K562 (cell line): ENCODE measurements at regions not wholly inside any gene's neighbourhood (a gene's known extent, or its start where the extent isn't known, plus 50 kb on each side); places are given as distances from the start of the nearest gene placed in this dataset.

Experiments
- ATAC-seq: fragments of 200-7000 bp; cut with Tn5 transposase; 3 replicates; pipeline ENCODE4 v1.9.1; 2020; ENCODE audit warnings: moderate library complexity
- BruUV-seq: library from RNA; stranded (reverse); fragments of 400-500 nt; replicated peaks from 2 replicates; lab custom pipeline; 2021; lab: Mats Ljungman, UMichigan
- CTCF ChIA-PET: fragments of 300-600 bp; formaldehyde crosslinking; extraction: SDS; loops from one replicate; lab custom pipeline; 2021; ENCODE audit warnings: low intra/inter-chr PET ratio; lab: Yijun Ruan, JAX
- POLR2A ChIA-PET: fragments of 300-600, 350-650 bp; sonication (Branson Sonifier 250); formaldehyde crosslinking; extraction: SDS; loops from one replicate; lab custom pipeline; 2021; ENCODE audit warnings: antibody characterized with exemption, inconsistent platforms; lab: Yijun Ruan, JAX
- DNase-seq, 4 experiments: peaks; one replicate each; pipeline versions ENCODE4 v3.0.0 to v3.0.0-alpha.2; 2011 to 2018; ENCODE audit warnings: low spot score in 3 of 4, mixed read lengths in 3 of 4; ENCODE audit errors: extremely low read depth in 1 of 4
- FAIRE-seq: peaks from 2 replicates; lab custom pipeline; 2011; peaks lifted over from hg19 to GRCh38; lab: Jason Lieb, UNC
- H2AFZ ChIP-seq: 2 replicates; pipeline ENCODE4 v1.6.0; 2011; ENCODE audit warnings: low read depth, low read length, control low read depth, inconsistent platforms
- H3K27ac ChIP-seq: fragments of 200-600 bp; 3 replicates; pipeline ENCODE4 v1.8.0; 2011; ENCODE audit warnings: low read depth, mild to moderate bottlenecking, control low read depth, inconsistent platforms, low read length, moderate library complexity, mixed read lengths; ENCODE audit errors: extremely low read depth
- H3K27me3 ChIP-seq, 2 experiments: fragments of 300-600 bp in 1 of 2; 2 replicates in 1 of 2; 3 replicates in 1 of 2; pipeline versions ENCODE4 v1.6.0 to v1.8.0; 2011; ENCODE audit warnings: inconsistent platforms in 2 of 2, low read length in 2 of 2, mild to moderate bottlenecking in 1 of 2, mixed read lengths in 1 of 2, moderate library complexity in 1 of 2; ENCODE audit not compliant: control insufficient read depth in 2 of 2, insufficient read depth in 2 of 2
- H3K36me3 ChIP-seq: fragments of 300-600 bp; 3 replicates; pipeline ENCODE4 v1.8.0; 2011; ENCODE audit warnings: mild to moderate bottlenecking, low read length, inconsistent platforms; ENCODE audit not compliant: control insufficient read depth, insufficient read depth
- H3K4me1 ChIP-seq, 2 experiments: fragments of 200-600 bp in 1 of 2; replicated peaks in 1 of 2; 2 replicates in 1 of 2; 3 replicates in 1 of 2; pipeline versions ENCODE4 v1.5.1 to v1.8.0; 2011; ENCODE audit warnings: inconsistent platforms in 2 of 2, low read length in 2 of 2, mild to moderate bottlenecking in 1 of 2, mixed read lengths in 1 of 2, moderate library complexity in 1 of 2; ENCODE audit not compliant: control insufficient read depth in 2 of 2, insufficient read depth in 2 of 2
- H3K4me2 ChIP-seq: 2 replicates; pipeline ENCODE4 v1.6.1; 2011; ENCODE audit warnings: low read length, control low read depth, inconsistent platforms, mixed read lengths; ENCODE audit not compliant: insufficient read depth
- H3K4me3 ChIP-seq: fragments of 200-600 bp; sonication (generic), shearing (Covaris generic); 2 replicates; pipeline ENCODE4 v1.5.1; 2016; ENCODE audit warnings: control low read depth, inconsistent platforms
- H3K79me2 ChIP-seq: fragments of 200-600 bp; 3 replicates; pipeline ENCODE4 v1.8.0; 2011; ENCODE audit warnings: low read length, inconsistent platforms; ENCODE audit not compliant: control insufficient read depth, insufficient read depth
- H3K9ac ChIP-seq, 2 experiments: 2 replicates each; pipeline versions ENCODE4 v1.6.0 to v1.6.1; 2011; ENCODE audit warnings: low read depth in 2 of 2, low read length in 2 of 2, control low read depth in 1 of 2, inconsistent platforms in 1 of 2, mild to moderate bottlenecking in 1 of 2, mixed read lengths in 1 of 2; ENCODE audit not compliant: insufficient read depth in 1 of 2
- H3K9me1 ChIP-seq: one replicate; pipeline ENCODE4 v1.6.0; 2011; ENCODE audit warnings: inconsistent platforms, mild to moderate bottlenecking, low read length, moderate library complexity; ENCODE audit not compliant: control insufficient read depth, insufficient read depth
- H3K9me3 ChIP-seq: replicated peaks from 2 replicates; pipeline ENCODE4 v1.5.1; 2011; ENCODE audit warnings: low read depth, low read length, inconsistent platforms; ENCODE audit not compliant: control insufficient read depth, insufficient read depth
- H4K20me1 ChIP-seq: replicated peaks from 2 replicates; pipeline ENCODE4 v1.6.1; 2011; ENCODE audit warnings: low read length, inconsistent platforms, mixed read lengths; ENCODE audit not compliant: control insufficient read depth, insufficient read depth
- ID3 ChIP-seq, 2 experiments: fragments of 250-450 bp in 1 of 2; fragments of 450-650 bp in 1 of 2; sonication (Bioruptor Pico) in 1 of 2; IDR thresholded peaks; 2 replicates each; pipeline versions ENCODE4 v1.6.1 to v1.8.0; 2016 to 2021; ENCODE audit warnings: mild to moderate bottlenecking in 2 of 2, moderate library complexity in 2 of 2, missing compliant biosample characterization in 1 of 2, missing genetic modification characterization in 1 of 2
- NR3C1 ChIP-seq: sonication (generic); formaldehyde crosslinking; IDR thresholded peaks from 2 replicates; pipeline ENCODE4 v1.8.1; 2022; ENCODE audit warnings: missing genetic modification reagents
- TAF7 ChIP-seq: fragments of 450-650 bp; IDR thresholded peaks from 2 replicates; pipeline ENCODE4 v1.6.1; 2016; ENCODE audit warnings: missing genetic modification characterization, missing compliant biosample characterization
- TRIM25 ChIP-seq: fragments of 450-650 bp; IDR thresholded peaks from 2 replicates; pipeline ENCODE4 v1.7.0; 2016; ENCODE audit warnings: borderline replicate concordance
- ZC3H11A ChIP-seq: IDR thresholded peaks from 2 replicates; pipeline ENCODE4 v1.6.1; 2012; ENCODE audit warnings: low read depth, low read length, improper control_type of control experiment
- WGBS: fragments of 100-300 bp; shearing (Covaris generic); methylation state at CpG from one replicate; pipeline ENCODE4 v1.1.6; 2016; ENCODE audit warnings: low coverage, mixed read lengths; ENCODE audit not compliant: insufficient coverage; ENCODE audit errors: missing lambda C conversion rate; 5-methylcytosine and 5-hydroxymethylcytosine counted together
- in situ Hi-C: fragments of 300-500 bp; cut with MboI; formaldehyde crosslinking; loops from 4 replicates; pipeline ENCODE4 v1.15.0; 2018; ENCODE audit warnings: inconsistent platforms, mixed read lengths
- intact Hi-C: fragments of 100-400 bp; cut with micrococcal nuclease; formaldehyde crosslinking; loops from 2 replicates; pipeline ENCODE4 v1.14.2; 2022

GRCh38 chr2:226190479-226191252 lies 609.0 kb downstream of the IRS1 start (continued):
- no peak for TF ChIP-seq TRIM25

- DNase-seq (no peak), ATAC-seq (no peak), FAIRE-seq (no peak)
- in situ Hi-C loops (no loop called here), intact Hi-C loops (no loop called here)
- no peaks in the 10 kb centered on the region for H3K9me3 ChIP-seq
- no TSS peak for BruUV-seq
- TF ChIP-seq NR3C1 (CRISPR knock-in tag) (no peak), ID3 (CRISPR knock-in tag; IDR thresholded peaks at IDR 0.05) (no peak), ID3 (tag; IDR thresholded peaks at IDR 0.05) (no peak), TAF7 (tag) (no peak), ZC3H11A (no peak)
- ChIA-PET POLR2A (no interaction called here), CTCF (no interaction called here)
- no peaks in the 10 kb centered on the region for H4K20me1 ChIP-seq
- no peak overlapping the region for H3K9ac ChIP-seq
- H3K27me3 ChIP-seq = no peaks in the 10 kb centered on the region
- no peaks in the 10 kb centered on the region for H3K36me3 ChIP-seq
- no peaks in the 10 kb centered on the region for H3K4me1 ChIP-seq
- no peak overlapping the region for H3K27ac ChIP-seq
- no peak overlapping the region for H3K4me2 ChIP-seq
- H3K4me3 ChIP-seq = no peak overlapping the region
- WGBS = 8% methylated on average over 5 of the region's 5 CpGs
- no peaks in the 10 kb centered on the region for H3K79me2 ChIP-seq
- H2AFZ ChIP-seq = no peak overlapping the region
- H3K9me1 ChIP-seq = no peaks in the 10 kb centered on the region
These were observed 610.6 kb downstream of the IRS1 start for GRCh38 chr2:226189061-226189460.
